Gastrocnemius medialis (tissue), 4 donors: ENCODE measurements at regions not wholly inside any gene's neighbourhood (a gene's known extent, or its start where the extent isn't known, plus 50 kb on each side); places are given as distances from the start of the nearest gene placed in this dataset.
"Not testable (repeated sequence)": the region's sequence is repeated elsewhere in the genome, so short reads cannot be mapped to it uniquely, and the experiment has no call there.

Experiments
- ATAC-seq, 2 donors: fragments of 150-250 bp; one replicate each; pipeline ENCODE4 v1.9.1; 2016
- DNase-seq, 2 donors: peaks; one replicate each; pipeline ENCODE4 v3.0.0-alpha.2; 2019
- H3K27ac ChIP-seq, 4 donors: fragments of 200-600 bp; sonication (generic); 1 replicate in 1 of 4; 2 replicates in 3 of 4; pipeline ENCODE4 v1.5.1; 2016 to 2018; ENCODE audit warnings: mild to moderate bottlenecking in 2 of 4, moderate library complexity in 1 of 4
- H3K27me3 ChIP-seq, 3 donors: fragments of 200-600 bp; sonication (generic) in 2 of 3; 1 replicate in 1 of 3; 2 replicates in 2 of 3; pipeline versions ENCODE4 v1.5.1 to v1.6.0; 2016 to 2019; ENCODE audit warnings: mild to moderate bottlenecking in 1 of 3, moderate library complexity in 1 of 3
- H3K36me3 ChIP-seq, 2 donors: fragments of 200-600 bp; sonication (generic) in 1 of 2; one replicate each; pipeline ENCODE4 v1.5.1; 2017 to 2018
- H3K4me1 ChIP-seq, 2 donors: fragments of 200-600 bp; sonication (generic) in 1 of 2; one replicate each; pipeline ENCODE4 v1.5.1; 2016 to 2017; ENCODE audit warnings: mild to moderate bottlenecking in 2 of 2
- H3K4me3 ChIP-seq, 4 donors: fragments of 200-600 bp; sonication (generic) in 3 of 4; 1 replicate in 1 of 4; 2 replicates in 3 of 4; pipeline ENCODE4 v1.5.1; 2016 to 2019; ENCODE audit warnings: mild to moderate bottlenecking in 2 of 4
- H3K9me3 ChIP-seq, 3 donors: fragments of 200-600 bp; sonication (generic) in 2 of 3; 1 replicate in 1 of 3; 2 replicates in 2 of 3; pipeline ENCODE4 v1.5.1; 2016 to 2019
- CTCF ChIP-seq, 5 experiments: fragments of 450-650 bp in 3 of 5; fragments of 200-600 bp in 2 of 5; sonication (generic) in 2 of 5; IDR thresholded peaks in 4 of 5; conservative IDR thresholded peaks in 1 of 5; 1 replicate in 4 of 5; 2 replicates in 1 of 5; pipeline ENCODE4 v1.5.1; 2016 to 2019; ENCODE audit warnings: antibody characterized with exemption in 5 of 5, mild to moderate bottlenecking in 3 of 5, moderate library complexity in 3 of 5
- POLR2A ChIP-seq, 2 donors: fragments of 450-650 bp; IDR thresholded peaks; one replicate each; pipeline ENCODE4 v1.6.1; 2017; ENCODE audit warnings: antibody characterized with exemption in 2 of 2, mild to moderate bottlenecking in 2 of 2, moderate library complexity in 2 of 2
- in situ Hi-C, 4 donors: fragments of 200-750 bp; cut with MboI; loops; one replicate each; pipeline versions ENCODE4 v1.15.0 to v1.8.0; 2017; ENCODE audit warnings: low sequenced_read_pairs in 4 of 4
- intact Hi-C: fragments of 100-400 bp; cut with DNase I; formaldehyde crosslinking; loops from one replicate; pipeline ENCODE4 v1.15.1; 2023; ENCODE audit warnings: low total_unique reads

DNA sequence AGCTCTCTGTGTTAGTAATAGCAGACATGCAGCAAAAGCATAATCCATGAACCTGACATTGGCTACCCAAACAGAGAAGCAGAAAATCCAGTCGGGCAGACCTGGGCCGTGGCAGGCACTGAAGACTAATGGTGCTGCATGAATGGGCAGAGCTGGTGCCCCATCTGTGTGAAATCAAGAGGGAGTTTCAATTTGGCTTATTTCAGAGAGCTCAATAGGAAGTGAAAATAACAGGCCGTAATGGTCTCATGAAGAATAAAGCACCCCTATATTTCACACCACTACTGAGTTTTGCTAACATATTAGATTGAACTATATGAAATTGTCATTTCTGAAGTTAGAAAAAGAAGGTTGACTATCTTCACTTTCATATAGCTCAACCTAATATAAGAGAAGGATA is 149.7 kb downstream of the ENC1 start:
- no peaks in the 10 kb centered on the region for H3K27me3 ChIP-seq
- H3K27ac ChIP-seq = no peak overlapping the region
- H3K9me3 ChIP-seq = no peaks in the 10 kb centered on the region
- ATAC-seq (no peak), DNase-seq (no peak)
- in situ Hi-C loops (no loop called here), intact Hi-C loops (no loop called here)
- no peak overlapping the region for H3K4me3 ChIP-seq
- H3K36me3 ChIP-seq = no peaks in the 10 kb centered on the region
- TF ChIP-seq POLR2A (IDR thresholded peaks at IDR 0.05) = no peak
- TF ChIP-seq CTCF (IDR thresholded peaks at IDR 0.05 in 4 of 5, conservative IDR thresholded peaks at IDR 0.05 in 1 of 5) = no peak
- H3K4me1 ChIP-seq = no peaks in the 10 kb centered on the region

DNA sequence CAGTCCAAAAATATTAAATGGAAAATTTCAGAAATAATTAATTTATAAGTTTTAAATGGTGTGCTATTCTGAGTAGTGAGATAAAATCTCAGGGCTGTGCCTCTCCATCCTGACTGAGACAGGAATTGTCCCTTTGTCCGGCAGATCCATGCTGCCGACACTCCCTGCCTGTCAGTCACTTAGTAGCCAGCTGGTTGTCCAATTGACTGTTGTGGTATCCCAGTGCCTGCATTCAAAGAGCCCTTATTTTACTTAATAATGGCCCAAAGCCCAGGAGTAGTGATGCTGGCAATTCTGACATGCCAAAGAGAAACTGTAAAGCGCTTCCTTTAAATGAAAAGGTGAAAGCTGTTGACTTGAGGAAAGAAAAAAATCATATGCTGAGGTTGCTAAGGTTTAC is 157.5 kb downstream of the ENC1 start:
- no peak for DNase-seq

DNA sequence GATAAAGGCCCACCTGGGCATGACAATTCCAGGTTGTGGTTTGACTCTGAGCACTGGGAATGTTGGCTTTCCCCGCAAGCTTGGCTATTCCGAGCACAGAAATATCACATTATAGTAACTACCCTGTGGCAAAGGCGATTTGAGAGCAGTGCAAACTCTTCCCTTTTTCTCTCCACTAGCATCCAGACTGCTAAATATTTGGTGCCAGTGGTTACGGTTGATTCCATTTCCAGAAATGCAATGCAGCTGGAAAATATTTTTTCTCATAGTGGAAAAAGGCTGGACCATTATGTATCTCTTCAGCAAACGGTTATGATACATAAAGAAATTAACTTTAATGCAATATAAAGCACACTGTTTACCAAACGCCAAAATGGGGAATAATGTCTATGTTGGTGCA is 158.0 kb downstream of the ENC1 start:
- H3K9me3 ChIP-seq = no peaks in the 10 kb centered on the region
- no peaks in the 10 kb centered on the region for H3K4me1 ChIP-seq
- intact Hi-C loops = no loop called here
- TF ChIP-seq POLR2A (IDR thresholded peaks at IDR 0.05) = no peak
- ATAC-seq (no peak), DNase-seq (no peak)
- no peak overlapping the region for H3K27ac ChIP-seq
- H3K4me3 ChIP-seq = no peak overlapping the region
- in situ Hi-C loops = no loop called here
- no peaks in the 10 kb centered on the region for H3K27me3 ChIP-seq
- no peaks in the 10 kb centered on the region for H3K36me3 ChIP-seq

More for the DNA sequence above, 157.5 kb downstream of the ENC1 start:
- Histone ChIP-seq H3K4me1 (no peaks in the 10 kb centered on the region), H3K4me3 (no peak overlapping the region), H3K9me3 (no peaks in the 10 kb centered on the region), H3K27ac (no peak overlapping the region), H3K27me3 (no peaks in the 10 kb centered on the region), H3K36me3 (no peaks in the 10 kb centered on the region)
- no peak for TF ChIP-seq POLR2A (IDR thresholded peaks at IDR 0.05)
- intact Hi-C loops (no loop called here), in situ Hi-C loops (no loop called here)
- ATAC-seq = no peak

DNA sequence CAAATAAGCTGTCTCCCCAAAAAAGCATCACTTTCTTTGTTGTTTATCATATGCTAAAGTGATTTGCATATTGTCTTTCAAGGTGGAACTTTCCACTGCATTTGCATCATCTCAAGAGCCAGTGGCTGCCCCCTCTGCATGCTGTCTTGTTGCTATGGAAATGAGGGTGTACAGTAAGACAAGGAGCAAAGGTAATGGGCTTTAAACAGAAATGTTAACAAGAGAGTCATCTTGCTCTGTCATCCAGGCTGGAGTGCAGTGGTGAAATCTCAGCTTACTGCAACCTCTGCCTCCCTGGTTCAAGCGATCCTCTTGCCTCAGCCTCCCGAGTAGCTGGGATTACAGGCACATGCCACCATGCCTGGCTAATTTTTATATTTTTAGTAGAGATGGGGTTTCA is 159.2 kb downstream of the ENC1 start:
- ATAC-seq = not testable (repeated sequence)

DNA sequence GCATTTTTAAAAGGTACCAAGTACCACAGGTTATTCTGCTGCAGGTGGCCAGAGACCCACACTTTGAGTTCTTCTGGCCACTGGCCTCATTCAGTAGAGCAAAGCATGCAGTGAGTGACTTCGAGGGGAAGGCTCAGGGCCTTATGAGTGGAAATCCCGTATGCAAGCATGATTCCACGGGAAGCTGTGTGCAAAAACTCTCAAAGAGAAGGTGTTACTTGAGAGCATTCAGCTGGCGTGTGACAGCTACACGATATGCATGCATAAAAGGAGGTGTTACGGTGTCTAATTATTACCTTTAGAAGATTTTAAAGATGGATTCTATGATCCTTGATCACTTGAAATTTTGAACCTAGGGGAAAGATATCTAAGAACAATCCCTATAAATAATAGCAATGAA is 160.3 kb downstream of the ENC1 start:
- intact Hi-C loops = no loop called here
- Histone ChIP-seq H3K27ac (no peak overlapping the region), H3K36me3 (no peaks in the 10 kb centered on the region), H3K27me3 (no peaks in the 10 kb centered on the region), H3K4me3 (no peak overlapping the region), H3K4me1 (no peaks in the 10 kb centered on the region), H3K9me3 (no peaks in the 10 kb centered on the region)
- TF ChIP-seq POLR2A (IDR thresholded peaks at IDR 0.05) (no peak), CTCF (IDR thresholded peaks at IDR 0.05 in 4 of 5, conservative IDR thresholded peaks at IDR 0.05 in 1 of 5) (no peak)
- no peak for ATAC-seq
- in situ Hi-C loops = no loop called here
- no peak for DNase-seq

More for the DNA sequence above, 159.2 kb downstream of the ENC1 start:
- in situ Hi-C loops, H3K27ac ChIP-seq, H3K36me3 ChIP-seq, intact Hi-C loops, H3K27me3 ChIP-seq, H3K4me1 ChIP-seq, DNase-seq, H3K9me3 ChIP-seq, H3K4me3 ChIP-seq: not testable (repeated sequence)

DNA sequence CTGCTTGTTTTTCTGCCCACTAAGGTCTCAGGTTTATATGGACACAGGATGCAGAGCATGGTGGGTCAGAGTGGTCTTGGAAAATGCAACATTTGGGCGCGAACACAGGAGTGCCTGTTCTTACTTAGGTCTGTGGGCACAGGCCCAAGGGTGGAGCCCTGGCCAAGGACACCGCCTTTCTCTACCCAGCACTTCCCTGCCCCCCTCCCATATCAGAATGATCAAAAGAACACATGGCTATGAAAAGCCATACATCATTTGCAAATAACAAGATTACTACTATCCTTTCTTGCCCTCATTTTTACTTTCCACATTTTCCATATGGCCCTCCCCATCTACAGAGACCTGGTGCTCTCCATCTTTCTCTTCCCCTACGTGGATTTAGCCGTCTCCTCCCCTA is 162.2 kb downstream of the ENC1 start:
- H3K27me3 ChIP-seq = no peaks in the 10 kb centered on the region
- DNase-seq (no peak), ATAC-seq (no peak)
- H3K9me3 ChIP-seq = no peaks in the 10 kb centered on the region
- no peak for TF ChIP-seq CTCF (IDR thresholded peaks at IDR 0.05 in 4 of 5, conservative IDR thresholded peaks at IDR 0.05 in 1 of 5)
- no peak for TF ChIP-seq POLR2A (IDR thresholded peaks at IDR 0.05)
- in situ Hi-C loops (no loop called here), intact Hi-C loops (no loop called here)
- no peaks in the 10 kb centered on the region for H3K36me3 ChIP-seq
- H3K4me3 ChIP-seq = no peak overlapping the region
- no peak overlapping the region for H3K27ac ChIP-seq
- H3K4me1 ChIP-seq = no peaks in the 10 kb centered on the region
